ENCODE measurements at regions not wholly inside any gene's neighbourhood (a gene's known extent, or its start where the extent isn't known, plus 50 kb on each side); places are given as distances from the start of the nearest gene placed in this dataset.

- Mint-ChIP-seq H3K36me3 (ENCODE audit: low read depth) (no peaks in the 10 kb centered on the region), H3K4me3 (no peak overlapping the region), H3K4me1 (ENCODE audit: low read depth) (no peaks in the 10 kb centered on the region), H3K27ac (no peak overlapping the region), H3K9me3 (no peaks in the 10 kb centered on the region), H3K27me3 (ENCODE audit: insufficient read depth) (no peaks in the 10 kb centered on the region)
- intact Hi-C loops (cut with micrococcal nuclease), result no loop called here
- no peak for DNase-seq (ENCODE audit: low spot score)
Measured at GRCh38 chr7:136359333-136359903, 382.3 kb upstream of the MTPN start.

DNA sequence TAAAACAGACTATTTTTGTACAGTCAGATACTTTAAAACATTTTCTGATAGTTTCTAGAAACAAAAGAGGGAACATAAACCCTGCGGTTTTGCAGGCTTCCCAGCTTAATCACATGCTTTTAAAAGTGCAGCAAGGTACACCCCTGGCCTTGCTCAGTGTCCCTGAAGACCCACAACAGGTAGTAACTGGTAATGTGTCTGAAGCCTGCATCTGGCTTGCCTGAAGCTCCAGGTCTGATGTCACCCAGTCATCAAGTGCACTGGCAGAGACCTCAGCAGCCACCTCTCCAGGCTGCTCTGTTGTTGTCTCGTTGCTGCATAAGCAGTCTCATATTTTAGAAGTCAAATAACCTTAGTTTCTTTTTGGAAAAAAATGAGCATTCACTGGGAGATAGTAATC, 376.1 kb upstream of the MTPN start:
- H3K9me3 Mint-ChIP-seq, result no peaks in the 10 kb centered on the region
- H3K4me3 Mint-ChIP-seq, result no peak overlapping the region
- no peaks in the 10 kb centered on the region for H3K36me3 Mint-ChIP-seq (ENCODE audit: low read depth)
- no peak for DNase-seq (ENCODE audit: low spot score)
- intact Hi-C loops (cut with micrococcal nuclease), result no loop called here
- no peak overlapping the region for H3K27ac Mint-ChIP-seq
- H3K27me3 Mint-ChIP-seq (ENCODE audit: insufficient read depth), result no peaks in the 10 kb centered on the region
- H3K4me1 Mint-ChIP-seq (ENCODE audit: low read depth), result no peaks in the 10 kb centered on the region

- Mint-ChIP-seq H3K27ac (no peak overlapping the region), H3K27me3 (ENCODE audit: insufficient read depth) (no peaks in the 10 kb centered on the region), H3K9me3 (no peaks in the 10 kb centered on the region), H3K4me3 (no peak overlapping the region), H3K4me1 (ENCODE audit: low read depth) (no peaks in the 10 kb centered on the region), H3K36me3 (ENCODE audit: low read depth) (no peaks in the 10 kb centered on the region)
- DNase-seq (ENCODE audit: low spot score), result no peak
- intact Hi-C loops (cut with micrococcal nuclease), result no loop called here
Measured at GRCh38 chr7:136348542-136349192, 371.5 kb upstream of the MTPN start.

DNA sequence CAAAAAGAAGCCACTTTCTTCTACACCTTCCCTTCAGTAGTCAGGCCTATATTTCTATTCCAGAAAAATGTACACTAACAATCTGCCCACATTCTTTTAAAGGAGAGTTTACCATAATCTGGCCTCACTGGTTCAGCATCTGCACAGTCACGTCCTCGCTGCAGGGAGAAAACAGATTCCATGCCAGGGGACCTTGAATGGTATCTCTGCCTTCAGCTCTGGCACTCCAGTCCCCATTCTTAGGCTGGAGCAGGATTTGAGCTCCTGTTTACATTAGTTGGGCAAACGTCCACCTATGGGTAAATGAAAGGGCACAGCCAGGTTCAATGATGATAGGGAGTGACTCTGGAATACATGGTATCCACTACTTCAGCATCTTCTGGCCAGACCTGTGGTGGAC, 371.0 kb upstream of the MTPN start:
- intact Hi-C loops (cut with micrococcal nuclease), result no loop called here
- Mint-ChIP-seq H3K27ac (no peak overlapping the region), H3K4me3 (no peak overlapping the region), H3K4me1 (ENCODE audit: low read depth) (no peaks in the 10 kb centered on the region), H3K36me3 (ENCODE audit: low read depth) (no peaks in the 10 kb centered on the region), H3K27me3 (ENCODE audit: insufficient read depth) (no peaks in the 10 kb centered on the region), H3K9me3 (no peaks in the 10 kb centered on the region)
- DNase-seq (ENCODE audit: low spot score), result no peak

- Mint-ChIP-seq H3K4me1 (ENCODE audit: low read depth) (no peaks in the 10 kb centered on the region), H3K9me3 (no peaks in the 10 kb centered on the region), H3K27me3 (ENCODE audit: insufficient read depth) (no peaks in the 10 kb centered on the region), H3K27ac (no peak overlapping the region), H3K36me3 (ENCODE audit: low read depth) (no peaks in the 10 kb centered on the region), H3K4me3 (no peak overlapping the region)
- DNase-seq (ENCODE audit: low spot score), result no peak
- intact Hi-C loops (cut with micrococcal nuclease), result no loop called here
Measured at GRCh38 chr7:136347488-136347887, 370.3 kb upstream of the MTPN start.

GRCh38 chr7:136342251-136342650, 365.1 kb upstream of the MTPN start:
- Mint-ChIP-seq H3K27ac (no peak overlapping the region), H3K36me3 (ENCODE audit: low read depth) (no peaks in the 10 kb centered on the region), H3K4me3 (no peak overlapping the region), H3K27me3 (ENCODE audit: insufficient read depth) (no peaks in the 10 kb centered on the region), H3K9me3 (no peaks in the 10 kb centered on the region), H3K4me1 (ENCODE audit: low read depth) (no peaks in the 10 kb centered on the region)
- intact Hi-C loops (cut with micrococcal nuclease), result no loop called here
- no peak for DNase-seq (ENCODE audit: low spot score)

GRCh38 chr7:136339464-136339863, 362.3 kb upstream of the MTPN start:
- Mint-ChIP-seq H3K27ac (no peak overlapping the region), H3K36me3 (ENCODE audit: low read depth) (no peaks in the 10 kb centered on the region), H3K4me1 (ENCODE audit: low read depth) (no peaks in the 10 kb centered on the region), H3K9me3 (no peaks in the 10 kb centered on the region), H3K4me3 (no peak overlapping the region), H3K27me3 (ENCODE audit: insufficient read depth) (no peaks in the 10 kb centered on the region)
- intact Hi-C loops (cut with micrococcal nuclease), result no loop called here
- no peak for DNase-seq (ENCODE audit: low spot score)

- Mint-ChIP-seq H3K36me3 (ENCODE audit: low read depth) (no peaks in the 10 kb centered on the region), H3K27me3 (ENCODE audit: insufficient read depth) (no peaks in the 10 kb centered on the region), H3K4me1 (ENCODE audit: low read depth) (no peaks in the 10 kb centered on the region), H3K27ac (no peak overlapping the region), H3K9me3 (no peaks in the 10 kb centered on the region), H3K4me3 (no peak overlapping the region)
- intact Hi-C loops (cut with micrococcal nuclease), result no loop called here
- no peak for DNase-seq (ENCODE audit: low spot score)
Measured at GRCh38 chr7:136336932-136337331, 359.8 kb upstream of the MTPN start.

DNA sequence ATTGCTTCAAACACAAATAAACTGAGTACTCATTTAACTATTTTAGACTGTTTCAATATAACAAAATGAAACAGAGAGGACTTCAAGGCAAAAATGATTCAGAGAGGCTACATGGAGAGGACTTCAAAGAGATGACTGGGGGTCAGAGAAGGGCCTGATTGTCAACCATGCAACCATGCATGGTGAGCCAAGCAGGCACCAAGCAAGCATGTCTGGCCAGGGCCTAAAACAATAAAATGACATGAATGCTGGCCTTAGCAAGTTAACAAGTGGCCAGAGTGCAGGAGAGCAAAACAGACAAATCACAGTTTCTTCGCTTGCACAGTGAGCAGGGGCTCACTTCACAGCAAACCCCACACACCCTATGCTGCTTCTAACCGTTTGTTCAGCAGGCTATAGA, 356.5 kb upstream of the MTPN start:
- no peaks in the 10 kb centered on the region for H3K4me1 Mint-ChIP-seq (ENCODE audit: low read depth)
- no peaks in the 10 kb centered on the region for H3K27me3 Mint-ChIP-seq (ENCODE audit: insufficient read depth)
- no peak overlapping the region for H3K27ac Mint-ChIP-seq
- intact Hi-C loops (cut with micrococcal nuclease), result no loop called here
- no peak for DNase-seq (ENCODE audit: low spot score)
- no peak overlapping the region for H3K4me3 Mint-ChIP-seq
- H3K9me3 Mint-ChIP-seq, result no peaks in the 10 kb centered on the region
- no peaks in the 10 kb centered on the region for H3K36me3 Mint-ChIP-seq (ENCODE audit: low read depth)

- Mint-ChIP-seq H3K27ac (no peak overlapping the region), H3K27me3 (ENCODE audit: insufficient read depth) (no peaks in the 10 kb centered on the region), H3K36me3 (ENCODE audit: low read depth) (no peaks in the 10 kb centered on the region), H3K4me1 (ENCODE audit: low read depth) (no peaks in the 10 kb centered on the region), H3K4me3 (no peak overlapping the region), H3K9me3 (no peaks in the 10 kb centered on the region)
- intact Hi-C loops (cut with micrococcal nuclease), result no loop called here
- no peak for DNase-seq (ENCODE audit: low spot score)
Measured at GRCh38 chr7:136326045-136326609, 349.0 kb upstream of the MTPN start.

- no peaks in the 10 kb centered on the region for H3K9me3 Mint-ChIP-seq
- H3K27me3 Mint-ChIP-seq (ENCODE audit: insufficient read depth), result no peaks in the 10 kb centered on the region
- no peaks in the 10 kb centered on the region for H3K4me1 Mint-ChIP-seq (ENCODE audit: low read depth)
- H3K36me3 Mint-ChIP-seq (ENCODE audit: low read depth), result no peaks in the 10 kb centered on the region
- no peak for DNase-seq (ENCODE audit: low spot score)
- intact Hi-C loops (cut with micrococcal nuclease), result no loop called here
- no peak overlapping the region for H3K27ac Mint-ChIP-seq
- H3K4me3 Mint-ChIP-seq, result no peak overlapping the region
Measured at GRCh38 chr7:136325578-136325977, 348.4 kb upstream of the MTPN start.

GRCh38 chr7:136325027-136325426, 347.9 kb upstream of the MTPN start:
- no peak overlapping the region for H3K4me3 Mint-ChIP-seq
- no peak for DNase-seq (ENCODE audit: low spot score)
- no peaks in the 10 kb centered on the region for H3K27me3 Mint-ChIP-seq (ENCODE audit: insufficient read depth)
- no peaks in the 10 kb centered on the region for H3K9me3 Mint-ChIP-seq
- H3K4me1 Mint-ChIP-seq (ENCODE audit: low read depth), result no peaks in the 10 kb centered on the region
- H3K36me3 Mint-ChIP-seq (ENCODE audit: low read depth), result no peaks in the 10 kb centered on the region
- intact Hi-C loops (cut with micrococcal nuclease), result no loop called here
- H3K27ac Mint-ChIP-seq, result no peak overlapping the region

DNA sequence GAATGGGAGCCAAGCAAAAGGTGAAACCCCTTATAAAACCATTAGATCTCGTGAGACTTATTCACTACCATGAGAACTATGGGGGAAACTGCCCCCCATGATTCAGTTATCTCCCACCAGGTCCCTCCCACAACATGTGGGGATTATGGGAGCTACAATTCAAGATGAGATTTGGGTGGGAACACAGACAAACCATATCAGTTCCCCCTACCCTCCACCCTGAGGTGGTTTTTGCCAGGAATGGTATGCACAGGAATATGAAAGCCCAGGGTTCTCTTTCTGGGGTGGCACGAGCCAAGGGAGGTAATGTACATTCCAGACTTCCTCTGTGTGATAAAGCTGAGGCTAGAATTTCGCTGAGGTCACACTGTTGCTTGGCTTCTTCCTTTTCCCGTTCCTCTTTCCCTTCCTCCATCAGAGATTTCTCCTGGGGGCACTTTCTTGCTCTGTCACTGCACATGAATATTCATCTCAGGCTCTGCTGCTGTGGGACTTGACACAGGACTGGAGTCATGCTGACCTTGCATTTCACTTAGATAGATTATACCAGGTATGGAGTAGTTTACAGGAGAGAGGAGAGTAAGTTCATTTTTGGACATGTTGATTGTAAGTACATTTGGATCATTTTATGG, 347.0 kb upstream of the MTPN start:
- H3K27me3 Mint-ChIP-seq (ENCODE audit: insufficient read depth), result no peaks in the 10 kb centered on the region
- no peak overlapping the region for H3K4me3 Mint-ChIP-seq
- H3K27ac Mint-ChIP-seq, result no peak overlapping the region
- H3K9me3 Mint-ChIP-seq, result no peaks in the 10 kb centered on the region
- DNase-seq (ENCODE audit: low spot score), result no peak
- H3K36me3 Mint-ChIP-seq (ENCODE audit: low read depth), result no peaks in the 10 kb centered on the region
- intact Hi-C loops (cut with micrococcal nuclease), result no loop called here
- H3K4me1 Mint-ChIP-seq (ENCODE audit: low read depth), result no peaks in the 10 kb centered on the region

Measured in activated T-helper 1 cell treated with anti-CD3 and anti-CD28 coated beads, Interleukin-12 subunit alpha, Interleukin-12 subunit beta, Interleukin-2, Interleukin-4 antibody, amounts not matched to agents 30 ng/mL and 10 ng/mL and 1 ng/mL, durations not matched to agents 14 hours and 24 hours and 36 hours (primary cell).